ENCODE measurements at regions not wholly inside any gene's neighbourhood (a gene's known extent, or its start where the extent isn't known, plus 50 kb on each side); places are given as distances from the start of the nearest gene placed in this dataset.

- no peaks in the 10 kb centered on the region for H3K9me3 ChIP-seq
These were observed 524.9 kb downstream of the NTRK3 start for GRCh38 chr15:87731630-87732029.

GRCh38 chr15:87730706-87731105, 525.8 kb downstream of the NTRK3 start:
- intact Hi-C loops (cut with DNase I), result no loop called here
- DNase-seq (no peak), ATAC-seq (no peak)
- H3K36me3 ChIP-seq, result no peaks in the 10 kb centered on the region
- no peak for TF ChIP-seq CTCF (IDR thresholded peaks at IDR 0.05)
- no peaks in the 10 kb centered on the region for H3K27me3 ChIP-seq
- no peak overlapping the region for H3K4me3 ChIP-seq
- no peaks in the 10 kb centered on the region for H3K4me1 ChIP-seq
- H3K9me3 ChIP-seq, result no peaks in the 10 kb centered on the region
- no peak overlapping the region for H3K27ac ChIP-seq

More at GRCh38 chr15:87731630-87732029, 524.9 kb downstream of the NTRK3 start:
- ATAC-seq (no peak), DNase-seq (no peak)
- no peaks in the 10 kb centered on the region for H3K27me3 ChIP-seq
- H3K4me1 ChIP-seq, result no peaks in the 10 kb centered on the region
- no peaks in the 10 kb centered on the region for H3K36me3 ChIP-seq
- intact Hi-C loops (cut with DNase I), result no loop called here
- no peak overlapping the region for H3K4me3 ChIP-seq
- TF ChIP-seq CTCF (IDR thresholded peaks at IDR 0.05), result no peak
- H3K27ac ChIP-seq, result no peak overlapping the region

GRCh38 chr15:87728998-87729397, 527.5 kb downstream of the NTRK3 start:
- TF ChIP-seq CTCF (IDR thresholded peaks at IDR 0.05), result no peak
- Histone ChIP-seq H3K4me3 (no peak overlapping the region), H3K27me3 (no peaks in the 10 kb centered on the region), H3K36me3 (no peaks in the 10 kb centered on the region), H3K4me1 (no peaks in the 10 kb centered on the region), H3K27ac (no peak overlapping the region), H3K9me3 (no peaks in the 10 kb centered on the region)
- ATAC-seq (no peak), DNase-seq (no peak)
- intact Hi-C loops (cut with DNase I), result no loop called here

GRCh38 chr15:87727073-87727472, 529.5 kb downstream of the NTRK3 start:
- Histone ChIP-seq H3K4me1 (no peaks in the 10 kb centered on the region), H3K4me3 (no peak overlapping the region), H3K9me3 (no peaks in the 10 kb centered on the region), H3K27me3 (no peaks in the 10 kb centered on the region), H3K27ac (no peak overlapping the region), H3K36me3 (no peaks in the 10 kb centered on the region)
- no peak for ATAC-seq
- no peak for DNase-seq
- intact Hi-C loops (cut with DNase I), result no loop called here
- no peak for TF ChIP-seq CTCF (IDR thresholded peaks at IDR 0.05)

GRCh38 chr15:87724330-87724729, 532.2 kb downstream of the NTRK3 start:
- Histone ChIP-seq H3K4me3 (no peak overlapping the region), H3K9me3 (no peaks in the 10 kb centered on the region), H3K27me3 (no peaks in the 10 kb centered on the region), H3K36me3 (no peaks in the 10 kb centered on the region), H3K27ac (no peak overlapping the region), H3K4me1 (no peaks in the 10 kb centered on the region)
- DNase-seq (no peak), ATAC-seq (peak; percentile 81)
- TF ChIP-seq CTCF (IDR thresholded peaks at IDR 0.05), result no peak
- intact Hi-C loops (cut with DNase I), result no loop called here
